ENCODE measurements at regions not wholly inside any gene's neighbourhood (a gene's known extent, or its start where the extent isn't known, plus 50 kb on each side); places are given as distances from the start of the nearest gene placed in this dataset.

GRCh38 chr1:164006621-164007020 lies 552.4 kb upstream of the PBX1 start:
- ATAC-seq (no peak), DNase-seq (no peak)
- no peak overlapping the region for H3K4me3 ChIP-seq
- intact Hi-C loops (cut with DNase I; ENCODE audit: low total_unique reads), result no loop called here
- no peaks in the 10 kb centered on the region for H3K36me3 ChIP-seq
- H3K27me3 ChIP-seq, result no peaks in the 10 kb centered on the region
- in situ Hi-C loops (cut with MboI; ENCODE audit: low sequenced_read_pairs in 4 of 4), result no loop called here
- no peaks in the 10 kb centered on the region for H3K4me1 ChIP-seq
- TF ChIP-seq, protein P1, sequence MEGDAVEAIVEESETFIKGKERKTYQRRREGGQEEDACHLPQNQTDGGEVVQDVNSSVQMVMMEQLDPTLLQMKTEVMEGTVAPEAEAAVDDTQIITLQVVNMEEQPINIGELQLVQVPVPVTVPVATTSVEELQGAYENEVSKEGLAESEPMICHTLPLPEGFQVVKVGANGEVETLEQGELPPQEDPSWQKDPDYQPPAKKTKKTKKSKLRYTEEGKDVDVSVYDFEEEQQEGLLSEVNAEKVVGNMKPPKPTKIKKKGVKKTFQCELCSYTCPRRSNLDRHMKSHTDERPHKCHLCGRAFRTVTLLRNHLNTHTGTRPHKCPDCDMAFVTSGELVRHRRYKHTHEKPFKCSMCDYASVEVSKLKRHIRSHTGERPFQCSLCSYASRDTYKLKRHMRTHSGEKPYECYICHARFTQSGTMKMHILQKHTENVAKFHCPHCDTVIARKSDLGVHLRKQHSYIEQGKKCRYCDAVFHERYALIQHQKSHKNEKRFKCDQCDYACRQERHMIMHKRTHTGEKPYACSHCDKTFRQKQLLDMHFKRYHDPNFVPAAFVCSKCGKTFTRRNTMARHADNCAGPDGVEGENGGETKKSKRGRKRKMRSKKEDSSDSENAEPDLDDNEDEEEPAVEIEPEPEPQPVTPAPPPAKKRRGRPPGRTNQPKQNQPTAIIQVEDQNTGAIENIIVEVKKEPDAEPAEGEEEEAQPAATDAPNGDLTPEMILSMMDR (IDR thresholded peaks at IDR 0.05 in 4 of 5, conservative IDR thresholded peaks at IDR 0.05 in 1 of 5), result no peak
- H3K27ac ChIP-seq, result no peak overlapping the region
- H3K9me3 ChIP-seq, result peaks cover 0 to 4% (median 0%) of the 10 kb centered on the region in 3 donors

DNA sequence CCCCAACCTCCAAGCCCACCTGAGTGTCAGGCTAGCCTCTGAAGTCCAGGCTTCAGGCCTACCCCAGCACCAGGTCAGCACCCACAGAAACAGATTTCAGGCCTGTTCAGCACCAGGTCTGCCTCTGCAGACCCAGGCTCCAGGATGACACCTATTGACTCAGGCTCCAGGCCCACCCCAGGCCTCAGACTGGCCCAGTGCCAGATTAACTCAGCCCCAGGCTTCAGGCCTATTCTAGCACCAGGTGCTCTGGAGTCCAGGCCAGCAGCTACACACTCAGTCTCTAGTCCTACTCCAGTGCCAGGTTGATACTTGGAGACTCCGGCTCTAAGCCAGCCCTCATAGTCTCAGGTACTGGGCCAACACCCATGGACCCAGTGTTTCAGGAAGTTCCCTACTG lies 541.7 kb upstream of the PBX1 start:
- intact Hi-C loops (cut with DNase I; ENCODE audit: low total_unique reads), result no loop called here
- Histone ChIP-seq H3K27ac (no peak overlapping the region), H3K36me3 (no peaks in the 10 kb centered on the region), H3K4me3 (no peak overlapping the region), H3K9me3 (peaks cover 0 to 5% (median 0%) of the 10 kb centered on the region in 3 donors), H3K27me3 (no peaks in the 10 kb centered on the region), H3K4me1 (no peaks in the 10 kb centered on the region)
- DNase-seq (no peak), ATAC-seq (no peak)
- in situ Hi-C loops (cut with MboI; ENCODE audit: low sequenced_read_pairs in 4 of 4), result no loop called here
- TF ChIP-seq, protein P1 (IDR thresholded peaks at IDR 0.05 in 4 of 5, conservative IDR thresholded peaks at IDR 0.05 in 1 of 5), result no peak
- TF ChIP-seq POLR2A (IDR thresholded peaks at IDR 0.05), result no peak

DNA sequence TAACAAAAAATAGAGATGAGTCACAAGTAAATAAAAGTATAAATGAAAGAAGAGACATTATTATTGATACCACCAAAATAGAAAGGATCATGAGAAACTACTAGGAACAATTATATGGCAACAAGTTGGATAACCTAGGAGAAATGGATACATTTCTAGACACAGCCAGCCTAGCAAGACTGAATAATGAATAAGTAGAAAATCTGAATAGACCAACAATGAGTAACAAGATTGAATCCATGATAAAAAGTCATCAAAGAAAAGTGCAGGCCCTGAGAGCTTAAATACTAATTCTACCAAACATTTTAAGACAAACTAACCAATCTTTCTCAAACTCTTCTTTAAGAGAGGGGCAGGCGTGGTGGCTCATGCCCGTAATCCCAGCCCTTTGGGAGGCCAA lies 538.6 kb upstream of the PBX1 start:
- Histone ChIP-seq H3K9me3 (peaks cover 0 to 5% (median 0%) of the 10 kb centered on the region in 3 donors), H3K27me3 (no peaks in the 10 kb centered on the region), H3K4me1 (no peaks in the 10 kb centered on the region), H3K36me3 (no peaks in the 10 kb centered on the region), H3K27ac (no peak overlapping the region), H3K4me3 (no peak overlapping the region)
- DNase-seq (no peak), ATAC-seq (no peak)
- intact Hi-C loops (cut with DNase I; ENCODE audit: low total_unique reads), result no loop called here
- TF ChIP-seq POLR2A (IDR thresholded peaks at IDR 0.05), result no peak
- TF ChIP-seq, protein P1 (IDR thresholded peaks at IDR 0.05 in 4 of 5, conservative IDR thresholded peaks at IDR 0.05 in 1 of 5), result no peak
- in situ Hi-C loops (cut with MboI; ENCODE audit: low sequenced_read_pairs in 4 of 4), result no loop called here

GRCh38 chr1:164021813-164022212 lies 537.2 kb upstream of the PBX1 start:
- no peak for TF ChIP-seq POLR2A (IDR thresholded peaks at IDR 0.05)
- TF ChIP-seq, protein P1 (IDR thresholded peaks at IDR 0.05 in 4 of 5, conservative IDR thresholded peaks at IDR 0.05 in 1 of 5), result no peak
- no peak for ATAC-seq
- H3K9me3 ChIP-seq, result peaks cover 0 to 5% (median 0%) of the 10 kb centered on the region in 3 donors
- H3K4me1 ChIP-seq, result no peaks in the 10 kb centered on the region
- DNase-seq, result no peak
- H3K27me3 ChIP-seq, result no peaks in the 10 kb centered on the region
- intact Hi-C loops (cut with DNase I; ENCODE audit: low total_unique reads) (no loop called here), in situ Hi-C loops (cut with MboI; ENCODE audit: low sequenced_read_pairs in 4 of 4) (no loop called here)
- H3K4me3 ChIP-seq, result no peak overlapping the region
- no peak overlapping the region for H3K27ac ChIP-seq
- H3K36me3 ChIP-seq, result no peaks in the 10 kb centered on the region

DNA sequence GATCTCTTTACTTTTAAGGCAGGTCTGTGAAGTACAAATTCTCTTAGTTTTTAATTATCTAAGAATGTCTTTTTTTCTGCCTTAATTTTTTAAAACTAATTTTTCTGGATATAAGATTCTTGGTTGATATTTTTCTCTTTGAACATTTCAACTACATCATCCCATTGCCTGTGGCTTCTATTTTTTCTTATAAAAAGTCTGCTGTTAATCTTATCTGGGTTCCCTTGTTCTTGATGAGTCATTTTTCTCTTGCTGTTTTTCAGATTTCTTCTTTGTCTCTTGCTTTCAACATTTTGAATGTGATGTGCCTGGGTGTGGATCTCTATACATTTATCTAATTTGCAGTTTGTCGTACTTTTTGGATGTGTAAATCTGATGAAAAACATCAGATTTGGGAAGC lies 525.2 kb upstream of the PBX1 start:
- in situ Hi-C loops (cut with MboI; ENCODE audit: low sequenced_read_pairs in 4 of 4), result no loop called here
- no peaks in the 10 kb centered on the region for H3K4me1 ChIP-seq
- no peaks in the 10 kb centered on the region for H3K27me3 ChIP-seq
- DNase-seq, result no peak
- TF ChIP-seq, protein P1 (IDR thresholded peaks at IDR 0.05 in 4 of 5, conservative IDR thresholded peaks at IDR 0.05 in 1 of 5), result no peak
- TF ChIP-seq POLR2A (IDR thresholded peaks at IDR 0.05), result no peak
- intact Hi-C loops (cut with DNase I; ENCODE audit: low total_unique reads), result no loop called here
- no peaks in the 10 kb centered on the region for H3K36me3 ChIP-seq
- no peak overlapping the region for H3K27ac ChIP-seq
- no peaks in the 10 kb centered on the region for H3K9me3 ChIP-seq
- no peak for ATAC-seq
- H3K4me3 ChIP-seq, result no peak overlapping the region

Data from gastrocnemius medialis (tissue), 4 donors.